NT2/D1 (cell line): ENCODE measurements at regions not wholly inside any gene's neighbourhood (a gene's known extent, or its start where the extent isn't known, plus 50 kb on each side); places are given as distances from the start of the nearest gene placed in this dataset.

ENCODE experiments used
- YY1 ChIP-seq: IDR thresholded peaks from 2 replicates; pipeline ENCODE4 v1.6.1; 2011; ENCODE audit not compliant: insufficient read length, insufficient read depth
- ZNF274 ChIP-seq: IDR thresholded peaks from 2 replicates; pipeline ENCODE4 v1.6.1; 2011; ENCODE audit warnings: mild to moderate bottlenecking, low read depth, low read length

DNA sequence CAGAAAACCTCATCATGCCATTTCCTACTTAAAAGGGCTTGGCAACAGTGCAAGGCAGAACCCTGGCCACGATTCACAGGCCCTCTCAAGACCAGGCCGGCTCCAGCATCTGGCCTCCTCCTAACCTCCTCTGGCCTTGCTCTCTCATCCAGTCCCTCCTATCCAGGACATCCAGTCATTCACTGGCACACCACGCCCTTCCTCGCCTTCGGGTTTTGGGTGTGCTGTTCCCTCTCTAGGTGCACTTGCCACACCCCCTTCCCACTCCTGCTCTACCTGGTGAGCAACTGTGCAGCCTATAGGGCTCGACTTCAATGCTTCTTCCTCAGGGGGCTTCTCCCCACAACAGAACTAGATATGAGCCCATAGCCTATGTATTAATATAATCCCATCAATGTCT lies 317.1 kb downstream of the ARRDC4 start:
- TF ChIP-seq ZNF274 = no peak
- TF ChIP-seq YY1 = no peak
